SK-N-SH (cell line): ENCODE measurements at regions not wholly inside any gene's neighbourhood (a gene's known extent, or its start where the extent isn't known, plus 50 kb on each side); places are given as distances from the start of the nearest gene placed in this dataset.

ENCODE experiments used
- CTCF ChIA-PET: fragments of 300-600, 350-600 bp; formaldehyde crosslinking; extraction: SDS; loops from one replicate; lab custom pipeline; 2021; lab: Yijun Ruan, JAX
- POLR2A ChIA-PET: fragments of 350-600 bp; sonication (Branson Sonifier 250); formaldehyde crosslinking; extraction: SDS; loops from one replicate; lab custom pipeline; 2020; ENCODE audit warnings: antibody characterized with exemption, inconsistent platforms; lab: Yijun Ruan, JAX
- DNase-seq: peaks from one replicate; pipeline ENCODE4 v3.0.0; 2012
- H2AFZ ChIP-seq: fragments of 200-600 bp; sonication (generic); 2 replicates; pipeline ENCODE4 v1.8.1; 2016; ENCODE audit warnings: antibody characterized with exemption, mild to moderate bottlenecking, low read depth
- H3F3A ChIP-seq: fragments of 200-600 bp; sonication (generic); replicated peaks from 2 replicates; pipeline ENCODE3; 2016; ENCODE audit warnings: antibody characterized with exemption, mild to moderate bottlenecking; ENCODE audit not compliant: insufficient read depth
- H3K27ac ChIP-seq, 2 experiments: fragments of 200-500 bp in 1 of 2; fragments of 200-600 bp in 1 of 2; sonication (Bioruptor generic) in 1 of 2; sonication (generic), shearing (Covaris generic) in 1 of 2; 2 replicates each; pipeline versions ENCODE4 v1.5.1 to v1.6.1; 2014 to 2016; ENCODE audit warnings: low read depth in 2 of 2, inconsistent platforms in 1 of 2, low read length in 1 of 2, mild to moderate bottlenecking in 1 of 2, mixed read lengths in 1 of 2
- H3K27me3 ChIP-seq: fragments of 200-600 bp; sonication (generic), shearing (Covaris generic); 2 replicates; pipeline ENCODE4 v1.6.1; 2016; ENCODE audit warnings: mixed run types; ENCODE audit not compliant: insufficient read depth
- H3K36me3 ChIP-seq, 2 experiments: fragments of 200-500 bp in 1 of 2; fragments of 200-600 bp in 1 of 2; sonication (Bioruptor generic) in 1 of 2; sonication (generic) in 1 of 2; replicated peaks in 1 of 2; 2 replicates each; pipeline versions ENCODE3 to v1.5.1; 2014 to 2016; ENCODE audit warnings: low read length in 1 of 2, mild to moderate bottlenecking in 1 of 2; ENCODE audit not compliant: insufficient read depth in 2 of 2, control insufficient read depth in 1 of 2
- H3K4me1 ChIP-seq, 2 experiments: fragments of 200-500 bp in 1 of 2; fragments of 200-600 bp in 1 of 2; sonication (Bioruptor generic) in 1 of 2; sonication (generic), shearing (Covaris generic) in 1 of 2; 2 replicates each; pipeline versions ENCODE4 v1.5.1 to v1.6.1; 2014 to 2016; ENCODE audit warnings: low read depth in 1 of 2, low read length in 1 of 2, mixed run types in 1 of 2; ENCODE audit not compliant: insufficient read depth in 2 of 2, control insufficient read depth in 1 of 2
- H3K4me2 ChIP-seq: fragments of 200-600 bp; sonication (generic), shearing (Covaris generic); 2 replicates; pipeline ENCODE4 v1.6.1; 2017; ENCODE audit warnings: mixed run types
- H3K4me3 ChIP-seq, 2 experiments: fragments of 200-500 bp in 1 of 2; fragments of 200-600 bp in 1 of 2; sonication (Bioruptor generic) in 1 of 2; sonication (generic), shearing (Covaris generic) in 1 of 2; 2 replicates each; pipeline versions ENCODE4 v1.5.1 to v1.8.1; 2014 to 2016; ENCODE audit warnings: low read depth in 2 of 2, inconsistent platforms in 1 of 2, low read length in 1 of 2, mild to moderate bottlenecking in 1 of 2, mixed read lengths in 1 of 2, moderate library complexity in 1 of 2
- H3K79me2 ChIP-seq: fragments of 200-600 bp; sonication (generic); 2 replicates; pipeline ENCODE4 v1.8.1; 2017; ENCODE audit warnings: mild to moderate bottlenecking; ENCODE audit not compliant: insufficient read depth
- H3K9ac ChIP-seq: fragments of 200-600 bp; sonication (generic); 2 replicates; pipeline ENCODE4 v1.6.1; 2017; ENCODE audit warnings: mixed run types
- H3K9me2 ChIP-seq: fragments of 200-600 bp; sonication (generic); 2 replicates; pipeline ENCODE4 v1.6.1; 2017; ENCODE audit warnings: mixed run types
- H3K9me3 ChIP-seq: fragments of 200-600 bp; sonication (generic); 2 replicates; pipeline ENCODE4 v1.6.1; 2017; ENCODE audit warnings: mixed run types, mild to moderate bottlenecking, moderate library complexity
- H4K20me1 ChIP-seq: fragments of 200-600 bp; sonication (generic); 2 replicates; pipeline ENCODE4 v1.6.1; 2017; ENCODE audit warnings: mild to moderate bottlenecking, mixed run types; ENCODE audit not compliant: insufficient read depth
- CHD2 ChIP-seq: fragments of 150-350 bp; IDR thresholded peaks from 2 replicates; pipeline ENCODE4 v1.6.1; 2018; ENCODE audit warnings: low read length; ENCODE audit not compliant: partially characterized antibody
- CTCF ChIP-seq: fragments of 200-600 bp; sonication (generic); IDR thresholded peaks from 2 replicates; pipeline ENCODE4 v1.6.1; 2017; ENCODE audit warnings: antibody characterized with exemption, mild to moderate bottlenecking, moderate library complexity
- ELF1 ChIP-seq: IDR thresholded peaks from 2 replicates; pipeline ENCODE4 v1.4.0; 2012
- FOSL2 ChIP-seq: IDR thresholded peaks from 2 replicates; pipeline ENCODE4 v1.4.0; 2012; ENCODE audit warnings: low read depth, mild to moderate bottlenecking, moderate library complexity, borderline replicate concordance
- FOXJ3 ChIP-seq: sonication (generic); formaldehyde crosslinking; IDR thresholded peaks from 2 replicates; pipeline ENCODE4 v1.5.1; 2020; ENCODE audit warnings: mild to moderate bottlenecking, missing genetic modification reagents
- FOXM1 ChIP-seq: IDR thresholded peaks from 2 replicates; pipeline ENCODE4 v1.4.0; 2012; ENCODE audit warnings: low read depth, mild to moderate bottlenecking
- GABPA ChIP-seq: IDR thresholded peaks from 2 replicates; pipeline ENCODE4 v1.4.0; 2012; ENCODE audit warnings: low read depth, mild to moderate bottlenecking
- JUND ChIP-seq: IDR thresholded peaks from 2 replicates; pipeline ENCODE4 v1.4.0; 2012
- MAX ChIP-seq: IDR thresholded peaks from 2 replicates; pipeline ENCODE4 v1.4.0; 2012; ENCODE audit warnings: low read depth
- MEF2A ChIP-seq: IDR thresholded peaks from 2 replicates; pipeline ENCODE4 v1.4.0; 2012; ENCODE audit warnings: low read depth, borderline replicate concordance
- MXI1 ChIP-seq: IDR thresholded peaks from 2 replicates; pipeline ENCODE4 v1.6.1; 2012; ENCODE audit warnings: mild to moderate bottlenecking, low read depth, low read length, improper control_type of control experiment
- NRF1 ChIP-seq: IDR thresholded peaks from 2 replicates; pipeline ENCODE4 v1.6.1; 2012; ENCODE audit warnings: low read depth, mild to moderate bottlenecking, low read length
- PBX3 ChIP-seq: IDR thresholded peaks from 2 replicates; pipeline ENCODE4; 2012
- RXRA ChIP-seq: IDR thresholded peaks from 2 replicates; pipeline ENCODE4 v1.4.0; 2012; ENCODE audit warnings: low read depth, mild to moderate bottlenecking, borderline replicate concordance
- SIN3A ChIP-seq: IDR thresholded peaks from 2 replicates; pipeline ENCODE4 v1.6.1; 2012; ENCODE audit warnings: low read depth, mild to moderate bottlenecking, low read length, moderate library complexity, borderline replicate concordance
- SMC3 ChIP-seq: IDR thresholded peaks from 2 replicates; pipeline ENCODE4 v1.6.1; 2012; ENCODE audit warnings: low read depth, low read length, improper control_type of control experiment
- TAF1 ChIP-seq: IDR thresholded peaks from 2 replicates; pipeline ENCODE4 v1.6.1; 2012; ENCODE audit warnings: low read depth, mild to moderate bottlenecking, low read length, moderate library complexity, borderline replicate concordance
- TEAD4 ChIP-seq: IDR thresholded peaks from 2 replicates; pipeline ENCODE4 v1.4.0; 2012; ENCODE audit warnings: mild to moderate bottlenecking, borderline replicate concordance; ENCODE audit not compliant: insufficient read depth
- YY1 ChIP-seq: IDR thresholded peaks from 2 replicates; pipeline ENCODE4 v1.4.0; 2012; ENCODE audit warnings: low read depth, mild to moderate bottlenecking
- WGBS: methylation state at CpG from one replicate; pipeline ENCODE4 v1.1.6; 2017; ENCODE audit warnings: low lambda C conversion rate; 5-methylcytosine and 5-hydroxymethylcytosine counted together
- TF ChIP-seq, protein P1 (sequence below): fragments of 150-350 bp; IDR thresholded peaks from 2 replicates; pipeline ENCODE4 v1.6.1; 2017; ENCODE audit warnings: antibody characterized with exemption, low read length, low read depth, borderline replicate concordance

- no peak for TF ChIP-seq CTCF
- TF ChIP-seq TAF1, result no peak
- no peak for TF ChIP-seq CHD2
- TF ChIP-seq, protein P1, sequence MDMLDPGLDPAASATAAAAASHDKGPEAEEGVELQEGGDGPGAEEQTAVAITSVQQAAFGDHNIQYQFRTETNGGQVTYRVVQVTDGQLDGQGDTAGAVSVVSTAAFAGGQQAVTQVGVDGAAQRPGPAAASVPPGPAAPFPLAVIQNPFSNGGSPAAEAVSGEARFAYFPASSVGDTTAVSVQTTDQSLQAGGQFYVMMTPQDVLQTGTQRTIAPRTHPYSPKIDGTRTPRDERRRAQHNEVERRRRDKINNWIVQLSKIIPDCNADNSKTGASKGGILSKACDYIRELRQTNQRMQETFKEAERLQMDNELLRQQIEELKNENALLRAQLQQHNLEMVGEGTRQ, result no peak
- no peak for TF ChIP-seq RXRA
- no peak for TF ChIP-seq MXI1
- no peak for TF ChIP-seq TEAD4
- TF ChIP-seq, all 33 proteins: peak for 0
Observed at GRCh38 chr20:40584130-40584809, 104.8 kb downstream of the MAFB start (continued).

GRCh38 chr20:40583636-40584035 lies 105.4 kb downstream of the MAFB start:
- H3K9me3 ChIP-seq, result no peaks in the 10 kb centered on the region
- DNase-seq, result no peak
- H3K27me3 ChIP-seq, result no peaks in the 10 kb centered on the region; the same call in 1 of the 2 replicates
- TF ChIP-seq FOXM1, result no peak
- TF ChIP-seq NRF1, result no peak
- TF ChIP-seq MAX, result no peak
- no peak for TF ChIP-seq MEF2A
- no peak for TF ChIP-seq SMC3
- TF ChIP-seq TAF1, result no peak
- no peak for TF ChIP-seq RXRA
- no peaks in the 10 kb centered on the region for H3F3A ChIP-seq
- no peaks in the 10 kb centered on the region for H3K36me3 ChIP-seq
- ChIA-PET POLR2A (no interaction called here), CTCF (no interaction called here)
- H3K27ac ChIP-seq, result no peak overlapping the region
- H3K9me2 ChIP-seq, result no peaks in the 10 kb centered on the region
- no peak overlapping the region for H3K4me2 ChIP-seq
- H3K4me1 ChIP-seq, result no peaks in the 10 kb centered on the region
- WGBS, result 19% methylated on average over 7 of the region's 7 CpGs
- no peak overlapping the region for H2AFZ ChIP-seq
- H3K79me2 ChIP-seq, result no peaks in the 10 kb centered on the region
- no peaks in the 10 kb centered on the region for H4K20me1 ChIP-seq
- H3K9ac ChIP-seq, result no peak overlapping the region
- H3K4me3 ChIP-seq, result no peak overlapping the region

DNA sequence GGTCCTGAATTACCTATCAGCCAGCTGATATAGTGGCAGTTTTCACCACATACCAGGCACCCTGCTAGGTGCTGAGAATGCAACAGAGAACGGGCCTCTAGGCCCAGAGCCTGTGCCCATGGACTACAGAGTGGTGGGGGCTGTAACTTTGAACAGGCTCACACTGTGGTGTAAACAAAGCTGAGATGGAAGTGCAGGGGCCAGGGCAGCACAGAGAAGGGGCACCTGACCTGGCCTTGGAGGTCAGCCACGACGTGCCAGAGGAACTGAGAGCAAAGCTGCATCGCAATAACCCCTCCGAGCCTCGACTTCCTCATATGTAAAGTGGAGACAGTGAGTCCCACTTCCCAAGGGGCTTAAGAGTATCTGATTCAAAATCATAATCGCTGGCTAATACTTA lies 105.8 kb downstream of the MAFB start:
- POLR2A ChIA-PET, result no interaction called here
- H3K9me3 ChIP-seq, result no peaks in the 10 kb centered on the region
- TF ChIP-seq SIN3A (no peak), FOSL2 (no peak), GABPA (no peak), YY1 (no peak), MXI1 (no peak), RXRA (no peak), FOXJ3 (CRISPR knock-in tag) (no peak), JUND (no peak), ELF1 (no peak), TAF1 (no peak), PBX3 (no peak), NRF1 (no peak)

More for the DNA sequence above, 105.8 kb downstream of the MAFB start:
- H3K4me1 ChIP-seq, result no peaks in the 10 kb centered on the region
- no peaks in the 10 kb centered on the region for H3K79me2 ChIP-seq
- no peak overlapping the region for H3K4me2 ChIP-seq
- H3K9me2 ChIP-seq, result no peaks in the 10 kb centered on the region
- H3K36me3 ChIP-seq, result no peaks in the 10 kb centered on the region
- CTCF ChIA-PET, result no interaction called here
- no peak for DNase-seq
- H4K20me1 ChIP-seq, result no peaks in the 10 kb centered on the region
- no peaks in the 10 kb centered on the region for H3F3A ChIP-seq
- H3K27me3 ChIP-seq, result peaks cover under 1% of the 10 kb centered on the region; the same call in 1 of the 2 replicates
- 23% methylated on average over 7 of the region's 7 CpGs for WGBS
- no peak overlapping the region for H3K27ac ChIP-seq
- no peak overlapping the region for H3K9ac ChIP-seq
- H2AFZ ChIP-seq, result no peak overlapping the region
- H3K4me3 ChIP-seq, result no peak overlapping the region
